B cell (primary cell): ENCODE measurements at regions not wholly inside any gene's neighbourhood (a gene's known extent, or its start where the extent isn't known, plus 50 kb on each side); places are given as distances from the start of the nearest gene placed in this dataset.

ENCODE experiments used
- CTCF ChIP-seq: fragments of 200-600 bp; IDR thresholded peaks from one replicate; pipeline ENCODE4 v1.8.0; 2022; ENCODE audit warnings: antibody characterized with exemption, mild to moderate bottlenecking
- EZH2 ChIP-seq: IDR thresholded peaks from 2 replicates; pipeline ENCODE4 v1.6.1; 2012; ENCODE audit warnings: borderline replicate concordance, low read depth, mild to moderate bottlenecking, moderate library complexity, low read length; ENCODE audit not compliant: insufficient read depth, poor library complexity, severe bottlenecking

DNA sequence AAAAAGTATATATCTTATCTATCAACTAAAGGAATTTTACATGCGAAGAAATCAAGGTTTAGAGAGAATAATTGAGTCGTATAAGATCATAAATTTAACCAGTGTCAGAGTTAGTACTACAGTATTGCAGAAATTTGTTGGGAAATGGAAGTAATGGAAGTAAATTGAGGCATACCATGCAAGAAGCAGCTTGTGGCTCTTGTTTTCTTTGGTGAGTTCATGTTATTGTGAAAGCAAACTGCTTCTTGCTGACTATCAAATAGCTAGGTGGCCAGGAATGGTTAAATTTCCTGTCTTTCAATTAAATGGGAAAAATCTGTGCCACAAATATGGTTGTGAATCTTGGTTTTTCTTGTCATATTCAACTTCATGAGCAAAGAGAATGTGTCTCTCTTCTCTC, 652.7 kb downstream of the LMO4 start:
- TF ChIP-seq CTCF (no peak), EZH2 (no peak)
